ENCODE measurements at regions not wholly inside any gene's neighbourhood (a gene's known extent, or its start where the extent isn't known, plus 50 kb on each side); places are given as distances from the start of the nearest gene placed in this dataset.

DNA sequence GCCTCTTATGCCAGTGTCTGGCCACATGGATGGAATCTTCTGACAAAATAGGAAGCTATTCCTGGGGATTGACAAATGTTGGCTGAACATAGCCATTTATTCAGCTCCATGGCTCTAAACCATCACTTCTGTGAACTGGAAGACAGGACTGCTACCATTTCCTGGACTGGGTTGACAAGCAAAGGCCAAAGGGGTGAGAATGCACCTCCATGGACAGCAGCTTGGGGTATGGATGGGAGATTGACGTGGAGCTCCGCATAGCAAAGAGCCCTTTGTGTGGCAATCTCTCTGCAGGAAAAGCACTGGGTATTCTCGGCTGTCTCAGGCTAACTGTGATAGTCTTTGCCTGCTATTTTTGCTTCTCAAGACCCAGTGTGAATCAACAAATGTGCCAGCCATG, 223.0 kb upstream of the EGLN3 start:
- TF ChIP-seq POLR2A (IDR thresholded peaks at IDR 0.05), result no peak
- TF ChIP-seq CTCF (IDR thresholded peaks at IDR 0.05), result no peak
- TF ChIP-seq EP300 (IDR thresholded peaks at IDR 0.05), result no peak
